OCI-LY1 (cell line): ENCODE measurements at regions not wholly inside any gene's neighbourhood (a gene's known extent, or its start where the extent isn't known, plus 50 kb on each side); places are given as distances from the start of the nearest gene placed in this dataset.

Experiments used
- CTCF ChIP-seq: fragments of 200-600 bp; sonication (generic), shearing (Covaris generic); IDR thresholded peaks from 2 replicates; pipeline ENCODE4 v1.5.1; 2017; ENCODE audit warnings: mild to moderate bottlenecking, antibody characterized with exemption, low read length, moderate library complexity, mixed read lengths
- EZH2 ChIP-seq: fragments of 200-600 bp; sonication (generic), shearing (Covaris generic); IDR thresholded peaks from 2 replicates; pipeline ENCODE4 v1.8.0; 2017; ENCODE audit warnings: borderline replicate concordance, mixed run types, mild to moderate bottlenecking, antibody characterized with exemption, low read length, moderate library complexity, mixed read lengths

- TF ChIP-seq CTCF (no peak), EZH2 (no peak)
These were observed 248.0 kb downstream of the RBFOX3 start for GRCh38 chr17:79362772-79363305.
